T-helper 2 cell (primary cell): ENCODE measurements at regions not wholly inside any gene's neighbourhood (a gene's known extent, or its start where the extent isn't known, plus 50 kb on each side); places are given as distances from the start of the nearest gene placed in this dataset.

Source experiments
- DNase-seq, 5 experiments: peaks; one replicate each; pipeline versions ENCODE4 v3.0.0 to v3.0.0-alpha.2; 2012 to 2022

DNA sequence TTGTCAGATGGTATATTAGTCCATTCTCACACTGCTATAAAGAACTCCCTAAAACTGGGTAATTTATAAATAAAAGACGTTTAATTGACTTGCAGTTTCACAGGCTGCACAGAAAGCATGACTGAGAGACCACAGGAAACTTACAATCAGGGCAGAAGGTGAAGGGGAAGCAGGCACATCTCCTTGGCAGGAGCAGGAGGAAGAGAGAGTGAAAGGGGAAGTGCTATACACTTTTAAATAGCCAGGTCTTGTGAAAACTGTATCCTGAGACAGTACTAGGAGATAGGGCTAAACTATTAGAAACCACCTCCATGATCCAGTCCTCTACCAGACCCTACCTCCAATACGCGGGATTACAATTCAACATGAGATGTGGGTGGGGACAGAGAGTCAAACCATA is 193.9 kb upstream of the KCNG1 start:
- no peak for DNase-seq

DNA sequence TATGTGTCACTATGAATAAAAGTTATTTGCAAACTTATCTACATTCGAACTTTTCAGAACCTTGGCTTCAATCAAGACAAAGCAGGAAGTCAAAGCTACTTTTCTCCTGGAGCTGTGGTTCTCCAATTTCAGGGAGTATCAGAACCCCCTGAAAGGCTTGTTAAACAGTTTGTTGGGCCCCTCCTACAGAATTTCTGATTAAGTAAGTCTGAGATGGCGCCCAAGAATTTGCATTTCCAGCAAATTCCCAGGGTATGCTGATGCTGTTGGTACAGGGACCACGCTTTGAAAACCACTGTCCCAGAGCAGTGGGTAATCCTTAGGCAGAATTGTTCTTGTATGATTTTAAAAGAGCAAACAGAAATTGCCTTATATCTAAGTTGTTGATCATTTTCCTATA is 189.9 kb upstream of the KCNG1 start:
- DNase-seq, result no peak

DNA sequence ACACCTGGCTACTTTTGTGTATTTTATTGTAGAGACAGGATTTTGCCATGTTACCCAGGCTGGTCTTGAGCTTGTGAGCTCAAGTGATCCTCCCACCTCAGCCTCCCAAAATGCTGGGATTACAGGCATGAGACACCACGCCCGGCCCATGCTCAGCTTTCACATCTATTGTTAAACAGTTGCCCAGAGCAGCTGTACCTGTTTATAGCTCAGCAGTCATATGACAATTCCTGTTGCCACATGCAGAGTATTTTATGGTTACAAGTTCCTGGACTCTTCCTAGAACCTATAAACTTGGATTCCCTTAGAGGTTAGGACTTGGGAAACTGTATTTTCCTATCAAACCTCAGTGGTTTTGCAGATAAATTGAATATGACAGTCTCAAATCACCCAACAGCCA is 188.3 kb upstream of the KCNG1 start:
- DNase-seq, result no peak

DNA sequence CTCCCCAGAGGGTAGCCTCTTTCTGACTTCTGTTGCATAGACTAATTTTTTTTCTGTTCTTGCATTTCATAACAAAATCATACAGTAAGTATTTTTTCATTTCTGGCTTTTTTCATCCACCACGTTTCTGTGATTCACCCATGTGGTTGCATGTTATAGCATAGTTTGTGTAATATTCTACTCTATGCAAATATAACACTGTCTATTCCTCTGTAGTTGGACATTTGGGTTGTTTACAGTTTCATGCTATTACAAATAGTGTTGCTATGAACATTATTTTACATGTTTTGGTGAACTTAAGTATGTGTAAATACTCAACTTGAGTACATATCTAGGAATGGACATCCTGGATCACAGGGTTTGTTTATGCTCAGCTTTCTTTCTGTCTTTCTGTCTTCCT is 187.2 kb upstream of the KCNG1 start:
- DNase-seq, result no peak

DNA sequence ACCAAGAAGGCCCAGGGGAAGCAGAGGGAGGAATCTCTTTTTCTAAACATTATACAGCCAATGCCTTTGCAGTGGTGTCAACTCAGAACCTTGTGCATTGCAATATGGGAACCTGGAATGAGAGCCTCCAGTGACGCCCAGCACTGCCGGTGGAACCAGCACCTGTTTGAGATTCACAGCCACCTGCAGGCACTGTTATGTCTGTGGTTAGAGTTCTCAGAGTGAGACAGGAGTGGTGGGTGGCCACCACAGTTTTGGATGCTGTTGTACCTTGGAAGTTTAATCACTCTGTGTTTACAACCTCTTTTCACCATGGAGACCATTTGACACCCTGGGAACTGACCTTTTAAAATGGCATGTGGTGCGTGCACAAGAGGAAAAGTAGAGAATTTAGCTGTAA is 185.3 kb upstream of the KCNG1 start:
- no peak for DNase-seq

DNA sequence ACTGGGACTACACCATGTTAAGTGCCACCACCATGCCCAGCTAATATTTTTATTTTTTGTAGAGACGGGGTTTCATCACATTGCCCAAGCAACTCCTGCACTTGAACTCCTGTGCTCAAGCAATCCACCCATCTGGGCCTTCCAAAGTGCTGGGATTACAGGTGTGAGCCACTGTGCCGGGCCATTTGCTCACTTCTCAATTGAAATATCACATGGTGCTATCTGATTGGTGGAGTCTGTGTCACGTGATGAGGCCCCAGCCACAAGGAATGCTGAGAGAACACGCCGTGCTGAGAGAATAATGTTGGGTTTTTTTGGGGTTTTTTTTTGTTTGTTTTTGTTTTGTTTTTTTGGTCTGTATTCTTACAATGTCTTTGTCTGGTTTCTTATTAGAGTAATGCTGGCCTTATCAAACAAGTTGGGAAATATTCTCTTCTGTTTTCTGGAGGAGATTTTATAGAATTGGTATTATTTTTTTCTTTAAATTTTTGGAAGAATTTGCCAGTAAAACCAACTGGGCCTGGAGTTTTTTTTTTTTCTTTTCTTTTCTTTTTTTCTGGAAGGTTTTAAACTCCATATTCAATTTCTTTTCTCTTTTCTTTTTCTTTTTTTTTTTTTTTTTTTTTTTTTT is 183.2 kb upstream of the KCNG1 start:
- DNase-seq, result no peak

DNA sequence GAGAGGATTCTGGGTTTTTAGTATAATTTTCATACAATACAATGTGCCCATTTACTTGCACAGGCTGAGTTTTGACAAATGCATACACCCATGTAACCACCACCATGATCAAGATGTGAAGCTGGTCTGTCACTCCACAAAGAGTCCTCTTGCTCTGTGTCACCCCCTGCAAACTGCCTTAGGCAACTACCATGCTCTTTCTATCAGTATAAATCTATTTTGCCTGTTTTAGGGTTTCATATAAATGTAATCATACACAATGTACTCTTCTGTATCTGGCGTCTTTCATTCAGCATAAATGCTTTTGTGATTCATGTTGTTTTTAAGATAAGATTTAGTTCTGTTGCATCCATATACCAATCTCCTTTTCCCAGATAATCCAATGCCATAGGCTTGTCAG is 181.9 kb upstream of the KCNG1 start:
- no peak for DNase-seq

DNA sequence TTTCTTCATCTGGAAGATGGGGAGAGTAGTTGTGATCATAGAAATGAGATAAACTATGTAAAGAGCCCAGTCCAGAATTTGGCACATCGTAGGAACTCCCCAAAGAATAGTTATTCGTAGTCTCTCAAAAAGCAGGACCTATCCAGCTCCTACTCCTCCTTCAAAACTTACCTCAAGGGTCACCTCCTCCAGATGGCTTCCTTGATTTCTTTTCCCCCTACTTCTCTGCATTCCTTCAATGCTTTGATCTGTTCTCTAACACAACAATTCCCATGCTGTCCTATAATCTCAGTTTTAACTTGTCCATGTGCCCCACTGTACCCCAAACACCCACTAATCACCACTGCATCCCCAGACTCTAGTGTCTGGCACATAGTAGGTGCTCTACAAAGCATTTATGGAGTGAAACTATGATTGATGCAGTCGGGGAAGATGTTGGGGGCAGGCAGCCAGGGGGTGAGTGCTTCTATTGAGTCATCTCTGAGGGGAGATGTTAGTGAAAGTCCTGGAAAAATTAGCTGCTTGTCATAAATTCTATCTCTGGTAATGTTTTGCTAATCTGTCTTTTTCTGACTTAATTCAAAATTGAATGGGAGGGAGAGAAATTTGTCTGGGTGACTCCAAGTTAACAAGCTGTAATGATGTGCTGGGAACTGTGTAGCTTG is 181.3 kb upstream of the KCNG1 start:
- DNase-seq, result no peak

DNA sequence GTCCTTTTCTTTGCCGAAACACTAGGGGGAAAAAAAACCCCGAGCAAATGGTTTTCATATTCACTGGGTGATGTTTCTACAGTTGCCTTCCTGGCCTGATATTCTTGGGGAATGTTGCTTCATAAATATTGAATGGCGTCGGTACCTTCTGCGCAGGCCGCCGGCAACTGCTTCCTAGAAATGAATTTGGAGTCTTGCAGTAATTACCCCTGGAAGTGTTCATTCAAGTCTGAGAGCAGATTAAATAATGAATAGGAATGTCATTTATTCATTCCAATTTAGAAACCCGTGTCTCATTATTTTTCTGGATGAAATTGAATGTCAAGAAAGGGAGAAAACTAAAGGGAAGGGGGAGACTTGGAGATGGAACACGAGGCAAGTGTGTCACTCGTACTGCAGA is 179.4 kb upstream of the KCNG1 start:
- no peak for DNase-seq

DNA sequence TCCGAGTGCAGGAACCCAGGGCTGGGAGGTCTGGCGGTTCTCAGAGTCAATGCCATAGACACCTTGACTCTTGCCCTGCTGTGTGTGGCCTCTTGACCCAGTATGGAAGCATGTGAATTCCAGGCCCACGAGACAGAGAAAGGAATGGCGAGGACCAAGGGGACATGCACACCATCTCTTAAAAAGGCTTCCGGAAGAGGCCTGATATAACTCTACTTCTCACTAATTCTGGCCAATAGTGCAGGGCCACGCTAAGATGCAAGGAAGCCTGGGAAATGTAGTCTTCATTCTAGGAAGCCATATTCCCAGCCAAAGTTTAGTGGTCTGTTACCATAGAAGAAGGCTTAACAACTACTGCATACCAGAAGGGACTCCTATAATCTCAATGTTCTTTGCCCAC is 177.0 kb upstream of the KCNG1 start:
- DNase-seq, result no peak

DNA sequence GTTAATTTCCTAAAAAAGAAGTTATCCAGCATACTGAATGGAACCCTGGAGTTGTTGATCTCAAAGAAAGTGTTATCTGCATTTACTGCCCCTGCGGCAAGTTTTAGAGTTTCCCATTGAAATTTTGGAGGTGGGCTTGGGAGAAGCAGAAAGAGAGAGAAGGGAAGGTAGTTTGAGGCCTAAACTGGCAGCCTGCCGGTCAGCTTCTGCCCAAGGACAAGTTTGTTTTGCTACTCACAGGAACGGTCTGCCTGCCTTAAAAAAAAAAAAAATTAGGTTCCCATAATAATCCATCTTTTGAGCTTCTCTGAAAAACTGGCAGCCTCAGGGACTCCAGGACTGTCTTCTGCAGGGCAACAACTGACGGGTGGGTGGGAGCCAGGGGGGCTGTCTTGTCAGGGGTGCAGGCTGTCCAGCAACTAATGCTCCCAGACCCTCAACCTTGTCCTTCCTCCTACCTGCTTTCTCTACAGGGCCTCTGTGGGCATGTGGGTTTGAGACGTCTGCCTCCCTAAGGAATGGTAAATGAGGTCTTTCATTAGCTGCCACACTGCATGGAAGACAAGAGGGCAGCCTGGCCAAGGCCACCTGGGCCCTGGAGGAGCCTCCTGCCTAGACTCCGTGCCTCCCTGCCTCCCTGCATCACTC is 176.1 kb upstream of the KCNG1 start:
- no peak for DNase-seq

DNA sequence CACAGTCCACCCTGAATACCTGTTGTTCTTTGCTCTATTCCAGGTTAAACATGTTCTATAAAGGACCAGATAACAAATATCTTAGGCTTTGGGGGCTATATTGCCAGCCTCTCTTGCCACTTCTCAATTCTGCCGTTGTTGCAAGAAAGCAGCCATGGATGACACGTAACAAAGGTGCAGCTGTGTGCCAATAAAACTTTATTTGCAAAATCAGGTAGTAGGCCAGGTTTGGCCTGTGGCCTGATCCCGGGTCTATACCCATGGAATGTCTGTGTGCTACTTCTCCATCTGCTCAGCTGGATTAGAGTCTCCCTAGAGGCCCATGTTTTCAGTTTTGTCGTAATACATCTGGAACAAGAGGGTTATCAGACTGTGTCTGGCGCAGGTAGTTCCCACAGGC is 175.3 kb upstream of the KCNG1 start:
- no peak for DNase-seq

DNA sequence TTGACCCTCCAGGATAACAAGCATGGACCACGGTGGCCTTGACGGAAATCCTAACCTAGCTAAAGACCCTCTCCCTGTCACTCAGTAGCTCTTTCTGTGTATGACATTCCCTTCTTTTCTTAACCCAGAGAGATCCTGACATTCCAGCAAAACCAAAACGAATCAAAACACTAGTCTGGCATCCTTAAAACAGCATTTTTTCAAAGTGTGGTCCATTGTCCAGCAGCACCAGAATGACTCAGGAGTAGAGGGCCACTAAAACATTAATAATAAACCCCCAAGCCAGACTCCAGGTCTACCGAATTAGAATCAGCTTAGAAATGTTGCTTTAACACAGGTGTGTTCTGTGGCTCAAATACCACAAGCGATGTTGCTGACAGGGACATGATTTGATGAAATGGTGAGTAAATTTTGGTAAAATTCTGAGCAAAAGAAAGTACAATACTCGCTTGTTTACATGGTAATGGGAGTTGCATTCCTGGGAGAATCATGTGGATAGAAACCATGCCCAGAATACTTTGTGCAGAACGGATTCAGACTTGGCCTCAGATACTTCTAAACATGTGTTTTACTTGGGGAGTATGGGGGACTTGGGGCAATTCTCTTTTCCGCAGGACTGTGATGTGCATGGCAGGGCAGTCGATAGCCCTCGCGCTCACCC is 174.2 kb upstream of the KCNG1 start:
- no peak for DNase-seq

DNA sequence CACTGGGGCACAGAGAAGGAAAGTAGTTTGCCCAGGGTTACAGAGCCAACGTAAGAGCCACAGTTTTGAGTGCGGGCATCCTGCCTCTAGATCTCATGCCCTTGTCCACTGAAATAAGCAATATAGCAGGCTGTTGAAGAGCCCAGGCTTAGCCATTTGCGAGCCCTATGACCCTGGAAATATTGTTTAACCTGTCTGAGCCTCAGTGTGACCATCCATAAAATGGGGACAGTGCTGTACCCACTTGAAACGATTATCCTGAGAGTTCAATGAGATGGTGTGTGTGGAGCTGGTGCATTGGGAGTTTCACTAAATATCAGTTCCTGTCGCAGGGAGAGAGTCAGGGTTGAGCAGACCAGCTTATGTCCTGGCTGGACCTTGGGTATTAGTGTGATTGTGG is 173.1 kb upstream of the KCNG1 start:
- DNase-seq, result no peak

DNA sequence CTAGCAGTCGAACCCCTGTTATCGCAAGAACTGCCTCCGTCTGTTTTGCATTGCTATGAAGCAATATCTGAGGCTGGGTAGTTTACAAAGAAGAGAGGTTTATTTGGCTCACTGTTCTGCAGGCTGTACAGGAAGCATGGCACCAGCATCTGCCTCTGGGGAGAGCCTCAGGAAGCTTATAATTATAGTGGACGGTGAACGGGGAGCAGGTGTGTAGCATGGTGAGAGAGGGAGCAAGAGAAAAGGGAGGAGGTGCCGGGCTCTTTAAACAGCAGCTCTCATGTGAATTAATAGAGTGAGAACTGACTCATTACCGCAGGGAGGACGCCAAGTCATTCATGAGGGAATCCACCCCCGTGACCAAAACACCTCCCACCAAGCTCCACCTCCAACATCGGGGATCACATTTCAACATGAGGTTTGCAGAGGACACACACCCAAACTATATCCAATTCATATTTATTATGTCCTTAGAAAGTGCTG is 172.6 kb upstream of the KCNG1 start:
- DNase-seq, result no peak

DNA sequence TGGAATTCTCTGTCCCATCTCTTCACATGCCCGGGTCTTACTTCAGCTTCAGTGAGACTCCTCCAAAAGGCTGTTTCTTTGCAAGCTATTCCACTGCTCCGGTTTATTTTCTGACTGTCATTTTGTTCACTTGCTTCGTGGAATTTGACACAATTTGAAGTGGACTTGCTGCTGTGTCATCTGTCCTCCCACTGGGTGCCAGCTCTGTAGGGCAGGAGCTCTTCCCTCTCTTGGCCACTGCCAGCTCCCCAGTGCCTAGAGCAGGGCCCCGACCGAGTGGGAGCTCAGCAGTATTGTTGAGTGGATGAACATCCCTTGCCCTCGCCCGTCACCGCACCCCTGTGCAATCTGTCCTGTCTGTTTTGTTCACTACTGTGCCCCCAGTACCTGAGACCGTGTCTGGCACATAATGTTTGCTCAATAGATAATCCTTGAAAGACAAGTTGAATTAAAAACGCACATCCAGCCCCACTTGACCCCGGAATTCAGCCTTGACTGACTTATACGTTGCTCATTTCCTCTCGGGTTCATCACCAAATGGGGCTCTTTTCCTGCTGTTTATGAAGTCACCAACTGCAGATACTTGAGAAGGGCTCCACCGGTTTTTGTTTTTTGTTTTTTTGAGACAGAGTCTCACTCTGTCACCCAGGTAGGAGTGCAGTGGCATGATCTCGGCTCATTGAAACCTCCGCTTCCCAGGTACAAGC is 170.3 kb upstream of the KCNG1 start:
- no peak for DNase-seq

DNA sequence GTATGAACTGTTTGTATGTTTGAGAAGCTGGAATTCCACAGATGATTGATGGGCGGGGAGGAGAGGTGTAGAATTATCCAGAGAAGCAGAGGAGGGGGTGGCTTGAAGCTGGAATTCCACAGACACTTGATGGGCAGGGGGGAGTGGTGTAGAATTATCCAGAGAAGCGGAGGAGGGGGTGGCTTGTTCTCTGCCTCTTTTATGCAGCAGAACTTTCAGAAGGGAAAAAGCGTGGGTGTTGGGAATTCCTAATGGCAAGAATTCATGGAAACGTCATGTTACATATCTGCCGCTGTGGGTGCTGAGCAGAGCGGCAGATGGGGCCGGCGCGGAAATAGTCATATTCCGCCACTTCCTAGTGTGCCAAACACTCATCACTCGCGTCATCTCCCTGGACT is 167.9 kb upstream of the KCNG1 start:
- DNase-seq, result no peak

DNA sequence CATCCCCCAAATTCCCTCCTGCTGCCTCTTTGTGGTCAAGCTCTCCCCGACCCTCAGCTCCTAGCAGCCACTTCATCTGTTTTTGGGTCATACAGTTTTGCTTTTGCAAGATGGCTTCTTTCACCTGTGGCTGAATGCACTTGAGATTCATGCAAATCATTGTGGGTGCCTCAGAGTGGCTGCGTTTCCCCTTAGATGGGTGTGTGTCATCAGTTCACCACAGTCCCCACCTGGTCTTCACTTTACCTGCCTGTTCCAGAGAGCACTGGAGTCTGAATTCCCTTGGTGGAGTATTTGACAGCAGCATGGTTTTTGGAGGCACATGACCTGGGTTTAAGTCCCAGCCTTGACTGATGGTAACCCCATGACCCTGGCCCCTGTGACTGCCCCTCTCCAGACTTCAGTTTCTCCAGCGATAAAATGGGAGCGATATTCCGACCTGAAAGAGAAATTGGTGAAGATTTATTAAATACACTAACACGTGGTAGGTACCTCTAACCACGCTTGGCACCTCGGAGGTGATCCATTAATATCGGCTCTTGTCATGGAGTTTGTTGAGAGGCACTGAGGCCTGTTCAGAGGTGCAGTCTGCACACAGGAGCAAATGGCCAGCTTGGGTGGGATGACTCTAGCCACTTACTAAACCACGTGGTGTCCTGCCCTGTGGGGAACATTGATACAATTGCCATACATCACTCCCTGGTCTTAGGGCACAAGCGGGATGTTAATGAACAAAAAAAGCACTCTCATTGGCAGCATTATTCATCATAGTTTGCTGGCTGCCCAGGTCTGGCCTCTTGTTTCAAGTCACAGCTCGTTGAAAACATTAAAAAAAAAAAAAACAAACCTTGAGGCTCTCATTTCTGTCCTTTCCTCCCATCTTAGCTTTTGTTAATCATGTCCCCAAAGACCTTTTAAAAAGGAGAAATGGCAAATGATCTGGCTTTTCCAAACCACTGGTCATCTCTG is 167.2 kb upstream of the KCNG1 start:
- DNase-seq, result no peak

DNA sequence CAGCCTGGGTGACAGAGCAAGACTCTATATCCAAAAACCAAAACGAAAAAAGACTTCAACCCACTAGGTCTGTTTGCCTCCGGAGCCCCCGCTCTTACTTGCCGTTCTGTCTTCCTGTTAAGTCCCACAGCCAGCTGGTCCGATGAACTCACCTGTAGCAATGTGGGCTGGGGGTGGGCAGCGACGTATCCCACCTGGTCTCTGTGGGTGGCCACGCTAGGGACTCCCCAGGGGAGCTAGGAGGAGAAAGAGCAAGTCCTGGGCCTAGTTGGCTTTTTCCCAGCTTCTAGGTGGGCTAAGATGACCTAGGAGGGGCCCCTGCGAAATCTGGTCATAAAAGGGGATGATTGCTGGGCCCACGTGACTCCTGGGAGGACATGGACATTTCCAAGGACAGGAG is 166.0 kb upstream of the KCNG1 start:
- DNase-seq, result no peak

DNA sequence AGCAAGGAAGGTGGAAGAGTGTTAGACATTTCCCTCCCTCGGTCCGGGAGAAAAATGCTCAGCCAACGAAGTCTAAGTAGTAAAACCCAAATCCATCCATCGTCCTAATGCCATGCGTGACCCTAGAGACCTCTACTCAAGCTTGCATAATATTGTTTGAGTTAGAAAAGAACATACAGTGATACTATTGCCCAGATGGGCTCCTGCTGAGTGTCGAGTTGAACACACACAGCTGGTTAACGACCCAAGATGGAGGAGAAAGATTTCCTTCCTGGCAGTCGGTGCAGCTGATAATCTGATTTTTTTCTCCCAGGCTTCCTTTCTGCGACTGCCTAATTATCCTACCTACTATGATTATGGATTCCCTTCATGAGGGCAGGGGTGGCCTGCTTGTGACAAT is 164.4 kb upstream of the KCNG1 start:
- no peak for DNase-seq

DNA sequence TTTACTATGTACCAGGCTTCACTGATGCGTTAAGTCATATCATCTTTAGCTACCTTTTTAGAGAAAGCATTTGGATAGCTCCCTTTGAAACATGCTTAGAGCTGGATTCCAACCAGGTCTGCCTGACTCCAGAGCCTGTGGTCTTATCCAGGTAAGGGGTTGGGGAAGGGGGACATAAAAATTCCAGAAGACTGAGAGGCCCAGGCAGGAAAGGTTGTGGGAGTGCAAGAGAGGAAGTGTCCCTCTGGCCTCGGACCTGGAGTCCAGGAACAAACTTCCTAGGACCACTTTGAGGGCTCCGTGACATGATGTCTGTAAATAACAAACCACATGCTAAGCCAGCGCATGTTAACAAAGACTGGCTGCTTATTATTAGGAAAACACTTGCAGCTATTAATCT is 163.0 kb upstream of the KCNG1 start:
- DNase-seq, result no peak

DNA sequence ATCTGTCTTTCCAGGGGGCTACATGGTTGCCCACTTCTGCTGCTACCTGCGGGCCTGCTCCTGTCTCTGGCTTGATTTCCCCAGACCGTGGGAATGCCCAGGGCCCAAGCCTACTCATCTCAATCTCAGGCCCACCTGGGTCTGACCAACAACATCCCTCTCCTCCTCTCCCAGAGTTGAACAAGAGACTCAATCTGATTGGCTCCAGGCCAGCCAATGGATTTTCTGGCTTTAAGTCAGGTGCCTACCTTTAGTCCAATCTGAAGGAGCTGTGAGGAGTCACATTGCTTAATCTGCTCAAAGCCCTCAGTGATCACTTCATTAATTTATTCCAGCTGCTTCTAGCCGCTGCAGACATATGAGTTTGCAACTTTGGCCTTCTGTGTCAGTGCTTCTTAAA is 162.4 kb upstream of the KCNG1 start:
- no peak for DNase-seq
